Fibroblast of pulmonary artery (primary cell): ENCODE measurements at regions not wholly inside any gene's neighbourhood (a gene's known extent, or its start where the extent isn't known, plus 50 kb on each side); places are given as distances from the start of the nearest gene placed in this dataset.

Source experiments
- DNase-seq: peaks from one replicate; pipeline ENCODE4 v3.0.0-alpha.2; 2010; ENCODE audit warnings: low read depth
- H3K4me3 ChIP-seq: replicated peaks from 2 replicates; pipeline ENCODE4 v1.5.1; 2011; ENCODE audit warnings: low read depth, mild to moderate bottlenecking, control low read depth, low read length, moderate library complexity
- TF ChIP-seq, protein P1 (sequence below): IDR thresholded peaks from 2 replicates; pipeline ENCODE4 v1.5.1; 2011; ENCODE audit warnings: mild to moderate bottlenecking, control low read depth, low read length, inconsistent platforms; ENCODE audit errors: missing control alignments

DNA sequence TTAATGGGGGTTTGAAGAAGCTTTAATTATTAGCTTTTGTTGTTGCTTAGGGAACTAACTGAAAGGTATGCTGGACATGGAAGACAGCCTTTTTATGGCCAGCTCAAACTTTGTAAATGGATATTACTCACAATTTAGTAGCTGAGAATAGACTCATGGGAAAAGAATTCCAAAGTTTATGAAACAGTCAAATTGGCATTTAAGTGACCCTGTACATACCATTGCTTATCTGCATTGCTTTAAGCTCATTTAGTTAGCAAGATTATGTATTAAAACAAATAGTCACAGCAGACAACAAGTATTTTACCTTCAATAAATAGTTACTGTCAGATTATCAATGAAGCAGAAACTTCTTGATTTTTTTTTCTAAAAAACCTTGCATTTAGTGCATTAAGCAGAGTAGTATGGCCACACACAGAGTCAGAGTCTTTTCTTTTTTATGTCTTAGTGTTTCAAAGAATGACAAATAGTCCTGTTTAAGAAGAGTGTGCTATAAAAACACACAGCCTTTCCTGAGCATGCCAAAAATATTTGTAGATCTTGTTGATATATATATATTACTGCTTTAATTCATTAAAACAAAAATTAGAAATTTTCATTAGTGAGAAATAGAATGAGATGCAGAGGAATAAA is 102.2 kb downstream of the TTC6 start:
- TF ChIP-seq, protein P1, sequence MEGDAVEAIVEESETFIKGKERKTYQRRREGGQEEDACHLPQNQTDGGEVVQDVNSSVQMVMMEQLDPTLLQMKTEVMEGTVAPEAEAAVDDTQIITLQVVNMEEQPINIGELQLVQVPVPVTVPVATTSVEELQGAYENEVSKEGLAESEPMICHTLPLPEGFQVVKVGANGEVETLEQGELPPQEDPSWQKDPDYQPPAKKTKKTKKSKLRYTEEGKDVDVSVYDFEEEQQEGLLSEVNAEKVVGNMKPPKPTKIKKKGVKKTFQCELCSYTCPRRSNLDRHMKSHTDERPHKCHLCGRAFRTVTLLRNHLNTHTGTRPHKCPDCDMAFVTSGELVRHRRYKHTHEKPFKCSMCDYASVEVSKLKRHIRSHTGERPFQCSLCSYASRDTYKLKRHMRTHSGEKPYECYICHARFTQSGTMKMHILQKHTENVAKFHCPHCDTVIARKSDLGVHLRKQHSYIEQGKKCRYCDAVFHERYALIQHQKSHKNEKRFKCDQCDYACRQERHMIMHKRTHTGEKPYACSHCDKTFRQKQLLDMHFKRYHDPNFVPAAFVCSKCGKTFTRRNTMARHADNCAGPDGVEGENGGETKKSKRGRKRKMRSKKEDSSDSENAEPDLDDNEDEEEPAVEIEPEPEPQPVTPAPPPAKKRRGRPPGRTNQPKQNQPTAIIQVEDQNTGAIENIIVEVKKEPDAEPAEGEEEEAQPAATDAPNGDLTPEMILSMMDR, result no peak
- no peak overlapping the region for H3K4me3 ChIP-seq
- DNase-seq, result peak; percentile 50

DNA sequence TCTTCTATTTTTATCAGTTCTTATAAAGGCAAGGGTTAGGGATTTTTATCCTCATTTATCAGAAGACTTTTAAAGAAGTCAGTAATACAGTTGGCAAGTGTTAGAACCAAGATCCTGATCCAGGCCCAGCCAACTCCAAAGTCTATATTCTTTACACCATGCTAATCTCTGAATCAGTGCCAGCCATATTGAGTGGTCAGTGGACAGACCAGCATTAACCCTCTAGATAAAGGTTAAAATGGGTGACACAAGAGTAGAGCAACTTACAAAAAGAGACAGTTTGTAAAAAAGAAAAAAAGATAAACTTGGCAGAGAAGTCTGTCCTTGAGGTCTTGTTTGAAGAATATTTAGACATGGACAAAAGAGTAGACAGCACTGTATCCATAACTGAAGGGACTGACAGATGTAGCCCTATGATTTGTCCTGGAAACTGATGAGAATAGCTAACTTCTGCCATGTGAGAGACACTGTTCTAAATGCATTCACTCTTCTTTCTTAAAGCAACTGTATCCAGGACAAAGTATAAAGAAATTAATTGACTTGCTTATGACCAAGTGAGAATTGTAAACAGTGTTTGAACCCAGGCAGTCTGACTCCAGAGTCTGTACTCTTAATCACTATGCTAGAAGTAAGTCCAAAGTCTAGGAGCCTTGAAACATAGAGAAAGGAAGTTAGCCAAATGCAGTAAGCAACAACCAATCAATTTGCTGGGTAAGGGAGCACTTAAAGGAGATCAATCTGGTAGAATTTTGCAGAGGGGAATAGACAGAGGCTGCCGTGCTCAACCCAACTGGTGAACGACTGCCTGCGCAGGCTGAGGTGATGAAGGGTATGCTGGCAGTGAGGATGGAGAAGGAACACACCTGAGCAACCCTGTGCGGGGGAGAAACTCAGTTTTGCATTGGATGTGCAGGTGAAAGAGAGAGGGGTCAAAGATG is 103.7 kb downstream of the TTC6 start:
- H3K4me3 ChIP-seq, result no peak overlapping the region
- TF ChIP-seq, protein P1, result no peak
- no peak for DNase-seq

DNA sequence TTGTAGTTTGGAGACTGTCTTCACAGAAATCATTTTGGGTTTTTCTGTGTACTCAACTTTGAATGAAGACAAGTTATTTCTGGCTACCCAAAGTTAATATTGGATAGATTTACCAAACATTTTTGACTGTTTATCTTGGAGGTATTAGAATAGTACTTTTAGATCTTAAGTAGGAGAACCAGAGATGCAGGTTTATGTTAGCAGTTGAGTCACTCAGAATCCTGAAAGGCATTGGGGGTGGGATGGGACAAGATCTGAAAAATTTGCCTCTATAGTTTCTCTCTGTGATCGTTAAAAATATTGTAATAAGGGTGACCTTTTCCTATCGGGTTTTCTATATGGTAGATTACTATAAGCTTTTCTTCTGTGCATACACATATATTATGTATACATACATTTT is 112.3 kb downstream of the TTC6 start:
- no peak for DNase-seq
- TF ChIP-seq, protein P1, result no peak
- no peak overlapping the region for H3K4me3 ChIP-seq

DNA sequence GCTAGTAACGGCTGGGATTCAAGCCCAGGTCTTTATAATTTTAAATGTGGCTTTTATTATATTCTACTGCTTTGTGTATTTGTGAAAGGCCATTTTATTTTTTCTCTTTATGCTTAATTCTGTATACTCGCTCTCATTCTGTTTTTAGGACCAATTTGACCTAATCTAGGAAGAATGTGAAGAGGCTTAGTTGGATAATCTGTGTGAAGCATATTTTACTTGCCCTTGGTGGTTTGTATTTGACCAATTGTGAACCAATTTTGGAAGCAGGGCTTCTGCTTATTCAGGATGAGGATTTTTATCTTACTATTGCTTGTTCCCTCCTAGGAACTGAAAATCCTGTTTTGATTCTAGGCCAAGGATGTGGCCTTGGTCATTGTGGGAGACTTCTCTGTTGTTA is 113.1 kb downstream of the TTC6 start:
- no peak for DNase-seq
- TF ChIP-seq, protein P1, result no peak
- no peak overlapping the region for H3K4me3 ChIP-seq

DNA sequence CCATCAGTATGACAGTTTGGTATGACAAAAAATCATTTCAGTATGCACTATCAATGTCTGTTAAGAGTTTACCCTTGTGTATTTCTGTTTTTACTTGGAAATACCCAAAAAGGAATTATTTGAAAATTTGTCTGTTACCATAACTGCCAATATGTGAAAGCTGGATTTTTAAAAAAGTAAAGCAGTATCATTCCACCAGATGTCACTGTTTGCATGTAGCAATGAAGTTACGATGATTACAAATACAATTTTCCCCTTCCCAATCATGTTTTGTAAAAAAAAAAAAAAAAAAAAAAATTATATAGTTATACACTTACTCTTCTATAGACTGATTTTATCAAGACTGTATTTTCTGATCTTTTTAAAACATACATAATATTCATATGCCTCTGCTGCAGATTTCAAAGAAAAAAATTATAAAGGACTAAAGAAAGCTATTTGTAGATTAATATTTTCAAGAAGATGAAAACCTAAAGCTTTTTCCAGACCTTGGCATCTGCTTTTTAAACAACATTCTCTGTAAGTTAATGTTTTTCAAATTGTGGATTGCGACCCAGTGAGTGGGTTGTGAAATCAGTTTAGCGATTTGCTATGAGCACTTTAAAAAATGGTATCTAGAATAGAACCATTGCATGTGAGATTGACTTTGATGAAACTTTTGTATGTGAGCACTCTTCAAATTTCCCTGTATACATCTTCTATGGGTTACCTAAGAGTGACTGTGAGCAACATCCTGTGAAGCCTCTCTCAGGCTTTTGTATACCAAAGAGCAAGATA is 114.2 kb downstream of the TTC6 start:
- peak; percentile 37 for DNase-seq
- H3K4me3 ChIP-seq, result no peak overlapping the region
- TF ChIP-seq, protein P1, result peak; percentile 49

DNA sequence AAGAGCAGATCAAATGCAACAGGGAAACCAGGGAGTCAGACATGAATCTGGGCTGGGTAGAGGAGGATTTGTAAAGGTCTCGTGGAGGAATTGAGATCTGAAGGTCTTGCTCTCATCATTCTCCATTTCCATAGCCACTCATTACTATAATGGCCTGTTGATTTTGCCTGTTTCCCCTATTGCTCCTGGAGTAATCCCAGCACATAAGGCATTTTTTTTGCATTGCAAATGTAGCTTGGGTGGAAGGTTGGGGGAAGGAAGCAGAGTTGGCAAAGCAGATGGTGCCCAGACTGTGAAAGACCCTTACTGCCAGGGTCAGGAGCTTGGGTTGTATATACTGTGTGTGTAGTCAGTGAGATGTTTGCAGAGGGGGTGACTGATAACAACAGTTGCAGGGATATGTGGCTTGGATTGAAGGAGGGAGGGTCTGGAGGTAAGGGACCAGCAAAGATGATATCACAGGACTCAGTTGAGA is 116.0 kb downstream of the TTC6 start:
- DNase-seq, result no peak
- no peak overlapping the region for H3K4me3 ChIP-seq
- TF ChIP-seq, protein P1, result no peak
